Spleen (tissue), 11 donors: ENCODE measurements at regions not wholly inside any gene's neighbourhood (a gene's known extent, or its start where the extent isn't known, plus 50 kb on each side); places are given as distances from the start of the nearest gene placed in this dataset.

Experiments
- DNase-seq: peaks from one replicate; pipeline ENCODE4 v3.0.0-alpha.2; 2020
- H3K27ac ChIP-seq, 8 donors: fragments of 200-600 bp; sonication (generic) in 7 of 8; 1 replicate in 4 of 8; 2 replicates in 4 of 8; pipeline versions ENCODE4 v1.5.0 to v1.8.0; 2016 to 2021; ENCODE audit warnings: inconsistent platforms in 4 of 8, mild to moderate bottlenecking in 4 of 8, moderate library complexity in 1 of 8
- H3K27me3 ChIP-seq, 7 donors: fragments of 200-600 bp; sonication (generic) in 6 of 7; replicated peaks in 1 of 7; 1 replicate in 4 of 7; 2 replicates in 3 of 7; pipeline versions ENCODE4 v1.5.0 to v1.8.0; 2016 to 2021; ENCODE audit warnings: inconsistent platforms in 3 of 7, mild to moderate bottlenecking in 1 of 7
- H3K36me3 ChIP-seq, 6 donors: fragments of 200-600 bp; sonication (generic) in 5 of 6; 1 replicate in 4 of 6; 2 replicates in 2 of 6; pipeline versions ENCODE4 v1.5.0 to v1.8.0; 2016 to 2021; ENCODE audit warnings: inconsistent platforms in 2 of 6
- H3K4me1 ChIP-seq, 6 donors: fragments of 200-600 bp; sonication (generic) in 5 of 6; 1 replicate in 3 of 6; 2 replicates in 3 of 6; pipeline versions ENCODE4 v1.5.0 to v1.8.0; 2016 to 2021; ENCODE audit warnings: inconsistent platforms in 3 of 6
- H3K4me3 ChIP-seq, 8 donors: fragments of 200-600 bp; sonication (generic) in 7 of 8; 1 replicate in 4 of 8; 2 replicates in 4 of 8; pipeline versions ENCODE4 v1.5.0 to v1.8.0; 2016 to 2021; ENCODE audit warnings: inconsistent platforms in 4 of 8, mild to moderate bottlenecking in 4 of 8, moderate library complexity in 2 of 8
- H3K9me3 ChIP-seq, 8 donors: fragments of 200-600 bp; sonication (generic) in 7 of 8; 1 replicate in 4 of 8; 2 replicates in 4 of 8; pipeline versions ENCODE4 v1.5.0 to v1.8.0; 2016 to 2021; ENCODE audit warnings: inconsistent platforms in 4 of 8
- CTCF ChIP-seq, 11 experiments: fragments of 200-600 bp in 7 of 11; fragments of 450-650 bp in 4 of 11; sonication (generic) in 4 of 11; IDR thresholded peaks in 8 of 11; conservative IDR thresholded peaks in 3 of 11; 1 replicate in 7 of 11; 2 replicates in 4 of 11; pipeline versions ENCODE4 v1.4.0 to v1.8.0; 2016 to 2021; ENCODE audit warnings: antibody characterized with exemption in 11 of 11, inconsistent platforms in 4 of 11, mild to moderate bottlenecking in 1 of 11
- POLR2A ChIP-seq, 3 donors: fragments of 450-650 bp; IDR thresholded peaks; one replicate each; pipeline ENCODE4 v1.5.1; 2017; ENCODE audit warnings: antibody characterized with exemption in 3 of 3, mild to moderate bottlenecking in 1 of 3
- POLR2AphosphoS5 ChIP-seq, 3 donors: sonication (generic); formaldehyde crosslinking; IDR thresholded peaks; one replicate each; pipeline ENCODE4 v1.5.1; 2017; ENCODE audit warnings: antibody characterized with exemption in 3 of 3
- WGBS, 5 donors: extraction: QIAGEN DNeasy Blood & Tissue Kit in 3 of 5; methylation state at CpG; one replicate each; pipeline versions ENCODE4 v1.1.5 to v1.1.7; 2013 to 2018; 5-methylcytosine and 5-hydroxymethylcytosine counted together
- intact Hi-C: fragments of 100-400 bp; cut with DNase I; formaldehyde crosslinking; loops from one replicate; pipeline ENCODE4 v1.15.0; 2023; ENCODE audit warnings: low total_unique reads
- donor health status: healthy with polysubstance abuse.
- donor health status: DM: no; HTN: no; CAD: no; lungs with moderate emphysema.
- donor health status: DM: no; HTN: no; CAD: no.
- donor health status: Bipolar disorder and iron deficiency.
- donor health status: healthy.
- donor health status: DM: no; HTN: no; CAD: no.
- donor health status: DM: yes; HTN: yes; CAD: no.

DNA sequence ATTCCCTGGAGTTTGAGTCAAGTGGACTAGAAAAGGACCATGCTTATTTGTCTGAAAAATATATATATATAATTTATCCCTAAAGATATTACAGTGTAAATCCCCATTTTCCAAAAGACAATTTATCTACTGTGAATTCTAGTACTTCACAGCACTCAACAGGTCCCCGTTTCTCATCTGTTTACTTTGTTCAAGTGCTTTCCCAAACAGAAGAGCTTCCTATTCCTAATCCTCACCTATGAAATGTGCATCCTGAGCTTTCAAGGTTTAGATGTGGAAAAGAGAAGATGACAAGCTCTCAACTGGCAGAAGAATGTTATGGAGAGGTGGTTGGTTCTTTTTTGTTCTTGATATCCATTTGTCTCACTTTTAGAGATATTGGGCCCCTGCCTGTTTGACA is 401.6 kb upstream of the ZNF608 start:
- Histone ChIP-seq H3K4me1 (peaks cover 0 to 7% (median 0%) of the 10 kb centered on the region in 6 donors), H3K9me3 (no peaks in the 10 kb centered on the region), H3K36me3 (no peaks in the 10 kb centered on the region), H3K27me3 (no peaks in the 10 kb centered on the region), H3K27ac (no peak overlapping the region), H3K4me3 (no peak overlapping the region)
- TF ChIP-seq POLR2A (IDR thresholded peaks at IDR 0.05) (no peak), CTCF (IDR thresholded peaks at IDR 0.05 in 8 of 11, conservative IDR thresholded peaks at IDR 0.05 in 3 of 11) (no peak), POLR2AphosphoS5 (IDR thresholded peaks at IDR 0.05) (no peak)
- intact Hi-C loops, result no loop called here
- WGBS, 5 donors, result 74 to 96% (median 83%) methylated on average over 1 of the region's 1 CpG
- DNase-seq, result no peak

GRCh38 chr5:125148706-125149105 is 402.3 kb upstream of the ZNF608 start:
- no peaks in the 10 kb centered on the region for H3K36me3 ChIP-seq
- WGBS, 5 donors, result 83 to 92% (median 85%) methylated on average over 3 of the region's 3 CpGs
- H3K4me1 ChIP-seq, result peaks cover 0 to 13% (median 0%) of the 10 kb centered on the region in 6 donors
- no peak overlapping the region for H3K4me3 ChIP-seq
- DNase-seq, result no peak
- intact Hi-C loops, result no loop called here
- TF ChIP-seq POLR2A (IDR thresholded peaks at IDR 0.05) (no peak), POLR2AphosphoS5 (IDR thresholded peaks at IDR 0.05) (no peak)
- no peaks in the 10 kb centered on the region for H3K9me3 ChIP-seq
- H3K27ac ChIP-seq, result no peak overlapping the region
- no peaks in the 10 kb centered on the region for H3K27me3 ChIP-seq

DNA sequence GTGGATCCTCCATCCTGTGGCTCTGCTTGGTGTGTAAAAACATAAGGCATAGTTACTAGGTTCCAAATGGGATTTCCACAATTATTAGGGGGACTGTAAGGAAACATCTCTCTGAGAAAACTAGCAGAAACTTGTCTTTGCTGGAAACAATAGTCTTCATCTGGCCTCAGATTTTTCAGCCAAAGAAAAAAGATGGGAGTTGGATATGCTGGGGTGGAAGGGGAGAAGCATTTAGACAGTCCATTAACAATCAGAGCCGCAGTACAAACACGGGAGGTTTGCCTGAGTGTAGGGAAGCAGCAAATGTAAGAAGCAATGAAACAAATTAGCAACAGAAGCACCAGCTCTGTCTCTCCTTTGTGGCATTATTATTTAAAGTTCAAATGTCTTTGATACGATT is 402.7 kb upstream of the ZNF608 start:
- no peak overlapping the region for H3K4me3 ChIP-seq
- no peaks in the 10 kb centered on the region for H3K36me3 ChIP-seq
- no peak for DNase-seq
- H3K9me3 ChIP-seq, result no peaks in the 10 kb centered on the region
- no peak overlapping the region for H3K27ac ChIP-seq
- H3K27me3 ChIP-seq, result no peaks in the 10 kb centered on the region
- TF ChIP-seq POLR2AphosphoS5 (IDR thresholded peaks at IDR 0.05), result no peak
- WGBS, 5 donors, result 48 to 87% (median 81%) methylated on average over 3 of the region's 3 CpGs
- intact Hi-C loops, result no loop called here
- peaks cover 0 to 13% (median 0%) of the 10 kb centered on the region in 6 donors for H3K4me1 ChIP-seq

DNA sequence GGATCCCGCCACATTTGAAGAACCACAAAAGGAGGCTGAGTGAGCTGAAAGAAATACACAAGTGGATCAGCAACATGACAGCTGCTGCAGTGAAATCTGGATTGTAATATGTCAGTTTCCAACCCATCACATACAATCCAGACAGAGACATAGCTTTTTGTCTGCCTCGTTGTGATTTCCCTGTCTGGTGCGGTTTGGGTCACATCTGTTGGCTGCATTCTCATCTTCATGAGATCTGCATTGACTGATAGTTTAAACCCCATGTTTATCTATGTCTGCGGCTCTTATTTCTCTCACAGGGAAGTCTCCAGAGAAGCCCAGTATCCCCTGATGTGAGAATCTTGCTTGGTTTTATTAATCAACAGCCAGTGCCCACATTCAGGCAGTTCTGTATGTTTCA is 403.1 kb upstream of the ZNF608 start:
- Histone ChIP-seq H3K27me3 (no peaks in the 10 kb centered on the region), H3K4me3 (no peak overlapping the region), H3K9me3 (no peaks in the 10 kb centered on the region), H3K36me3 (no peaks in the 10 kb centered on the region), H3K27ac (no peak overlapping the region), H3K4me1 (peaks cover 0 to 13% (median 0%) of the 10 kb centered on the region in 6 donors)
- no peak for DNase-seq
- intact Hi-C loops, result no loop called here
- 79 to 87% (median 81%) methylated on average over 4 of the region's 4 CpGs for WGBS, 5 donors
- TF ChIP-seq POLR2AphosphoS5 (IDR thresholded peaks at IDR 0.05), result no peak

DNA sequence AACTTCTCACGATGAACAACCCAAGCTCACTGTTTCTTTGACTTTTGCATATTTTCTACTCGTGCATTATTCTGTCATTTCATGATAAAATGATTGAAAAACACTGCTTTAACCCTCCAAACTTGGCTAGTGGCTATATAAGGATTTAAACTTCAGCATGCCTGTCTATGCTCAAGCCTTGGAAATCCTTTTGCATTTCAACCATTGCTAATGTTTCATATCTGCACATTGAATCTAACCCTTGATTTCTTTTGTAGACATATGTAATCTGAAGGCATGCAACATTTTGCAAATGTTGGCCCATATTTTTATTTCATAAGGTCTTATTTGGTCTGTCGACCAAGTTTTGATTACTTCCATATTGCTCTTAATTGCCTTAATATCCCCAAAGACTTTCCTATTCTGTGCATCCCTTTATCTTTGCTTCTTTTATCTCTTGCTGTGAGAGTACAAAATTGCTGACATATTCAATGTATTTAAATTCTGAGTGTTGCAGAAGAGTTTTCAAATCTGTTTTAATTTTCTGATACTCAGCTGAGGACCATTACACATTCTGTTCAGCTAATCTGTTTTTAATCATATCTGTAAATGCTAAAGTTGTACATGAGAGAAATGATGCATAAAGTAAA is 403.7 kb upstream of the ZNF608 start:
- 73 to 89% (median 76%) methylated on average over 3 of the region's 3 CpGs for WGBS, 5 donors
- Histone ChIP-seq H3K4me3 (no peak overlapping the region), H3K27me3 (no peaks in the 10 kb centered on the region), H3K4me1 (peaks cover 0 to 13% (median 0%) of the 10 kb centered on the region in 6 donors), H3K9me3 (no peaks in the 10 kb centered on the region), H3K36me3 (no peaks in the 10 kb centered on the region), H3K27ac (no peak overlapping the region)
- no peak for DNase-seq
- TF ChIP-seq POLR2A (IDR thresholded peaks at IDR 0.05) (no peak), CTCF (IDR thresholded peaks at IDR 0.05 in 8 of 11, conservative IDR thresholded peaks at IDR 0.05 in 3 of 11) (no peak), POLR2AphosphoS5 (IDR thresholded peaks at IDR 0.05) (no peak)
- intact Hi-C loops, result no loop called here
